IMR-90 (cell line): ENCODE measurements at regions not wholly inside any gene's neighbourhood (a gene's known extent, or its start where the extent isn't known, plus 50 kb on each side); places are given as distances from the start of the nearest gene placed in this dataset.

Experiments
- ATAC-seq: fragments of 200-7000 bp; cut with Tn5 transposase; 2 replicates; pipeline ENCODE4 v1.9.1; 2020; ENCODE audit warnings: low read depth, mild to moderate bottlenecking, moderate library complexity
- BruUV-seq: library from RNA; stranded (reverse); fragments of 400-500 nt; replicated peaks from 2 replicates; lab custom pipeline; 2021; lab: Mats Ljungman, UMichigan
- CTCF ChIA-PET: fragments of 300-600 bp; formaldehyde crosslinking; extraction: SDS; loops from one replicate; lab custom pipeline; 2021; ENCODE audit warnings: antibody characterized with exemption; lab: Yijun Ruan, JAX
- POLR2A ChIA-PET: fragments of 300-600 bp; sonication (Branson Sonifier 250); formaldehyde crosslinking; loops from one replicate; lab custom pipeline; 2022; ENCODE audit warnings: antibody characterized with exemption; ENCODE audit not compliant: unreplicated experiment; lab: Charles Lee
- DNase-seq: peaks from one replicate; pipeline ENCODE4 v3.0.0; 2013
- H2AFZ ChIP-seq: replicated peaks from 2 replicates; pipeline ENCODE3; 2013; ENCODE audit warnings: low read length, mild to moderate bottlenecking; ENCODE audit not compliant: poor library complexity
- H2AK5ac ChIP-seq: 2 replicates; pipeline ENCODE4 v1.6.1; 2013; ENCODE audit warnings: low read depth, low read length, inconsistent platforms
- H2AK9ac ChIP-seq: replicated peaks from 2 replicates; pipeline ENCODE3; 2013; ENCODE audit warnings: mild to moderate bottlenecking, low read depth, low read length, moderate library complexity; ENCODE audit not compliant: poor library complexity
- H2BK120ac ChIP-seq: 2 replicates; pipeline ENCODE4 v1.6.1; 2013; ENCODE audit warnings: low read depth, low read length, inconsistent platforms
- H2BK15ac ChIP-seq: 3 replicates; pipeline ENCODE4 v1.6.1; 2013; ENCODE audit warnings: low read depth, low read length, inconsistent platforms
- H2BK20ac ChIP-seq: 2 replicates; pipeline ENCODE4 v1.6.1; 2013; ENCODE audit warnings: low read depth, mild to moderate bottlenecking, inconsistent platforms, low read length, moderate library complexity
- H2BK5ac ChIP-seq: 2 replicates; pipeline ENCODE4 v1.6.1; 2013; ENCODE audit warnings: mild to moderate bottlenecking, low read depth, low read length, inconsistent platforms; ENCODE audit not compliant: poor library complexity, severe bottlenecking
- H3K14ac ChIP-seq: replicated peaks from 2 replicates; pipeline ENCODE4 v1.6.1; 2013; ENCODE audit warnings: low read depth, low read length, inconsistent platforms
- H3K18ac ChIP-seq: 2 replicates; pipeline ENCODE4 v1.6.1; 2013; ENCODE audit warnings: low read depth, low read length, control low read depth
- H3K23ac ChIP-seq: 2 replicates; pipeline ENCODE4 v1.6.1; 2013; ENCODE audit warnings: low read depth, low read length, inconsistent platforms
- H3K27ac ChIP-seq: 2 replicates; pipeline ENCODE4 v1.5.1; 2013; ENCODE audit warnings: mild to moderate bottlenecking, control low read depth, low read length; ENCODE audit not compliant: insufficient read depth
- H3K27me3 ChIP-seq: 2 replicates; pipeline ENCODE4 v1.6.1; 2013; ENCODE audit warnings: low read length; ENCODE audit not compliant: control insufficient read depth, insufficient read depth
- H3K36me3 ChIP-seq: 2 replicates; pipeline ENCODE4 v1.6.1; 2013; ENCODE audit warnings: low read length, mixed read lengths; ENCODE audit not compliant: control insufficient read depth, insufficient read depth
- H3K4ac ChIP-seq: 2 replicates; pipeline ENCODE4 v1.6.1; 2013; ENCODE audit warnings: low read depth, low read length, inconsistent platforms
- H3K4me1 ChIP-seq: 2 replicates; pipeline ENCODE4 v1.6.1; 2013; ENCODE audit warnings: low read length, mixed read lengths; ENCODE audit not compliant: control insufficient read depth, insufficient read depth
- H3K4me2 ChIP-seq: 2 replicates; pipeline ENCODE4 v1.6.1; 2013; ENCODE audit warnings: low read depth, mild to moderate bottlenecking, control low read depth, low read length, moderate library complexity
- H3K4me3 ChIP-seq: 2 replicates; pipeline ENCODE4 v1.5.1; 2013; ENCODE audit warnings: low read depth, mild to moderate bottlenecking, control low read depth, low read length, moderate library complexity; ENCODE audit not compliant: insufficient read depth
- H3K56ac ChIP-seq: 2 replicates; pipeline ENCODE4 v1.6.1; 2013; ENCODE audit warnings: low read length, inconsistent platforms; ENCODE audit not compliant: insufficient read depth; ENCODE audit errors: extremely low read depth
- H3K79me1 ChIP-seq, 2 experiments: 2 replicates each; pipeline ENCODE4 v1.6.1; 2013; ENCODE audit warnings: low read length in 2 of 2, inconsistent platforms in 1 of 2, low read depth in 1 of 2
- H3K9ac ChIP-seq: 2 replicates; pipeline ENCODE4 v1.6.1; 2013; ENCODE audit warnings: low read depth, low read length, control low read depth
- H3K9me1 ChIP-seq: 2 replicates; pipeline ENCODE4 v1.6.1; 2013; ENCODE audit warnings: low read length, inconsistent platforms; ENCODE audit not compliant: insufficient read depth
- H3K9me3 ChIP-seq: 2 replicates; pipeline ENCODE4 v1.6.1; 2013; ENCODE audit warnings: low read length; ENCODE audit not compliant: control insufficient read depth, insufficient read depth
- H4K20me1 ChIP-seq: 2 replicates; pipeline ENCODE4 v1.6.1; 2013; ENCODE audit warnings: low read length, inconsistent platforms; ENCODE audit not compliant: insufficient read depth
- H4K5ac ChIP-seq: 2 replicates; pipeline ENCODE4 v1.6.1; 2013; ENCODE audit warnings: mild to moderate bottlenecking, low read depth, low read length, control low read depth
- H4K8ac ChIP-seq, 2 experiments: 2 replicates each; pipeline ENCODE4 v1.6.1; 2013; ENCODE audit warnings: low read depth in 2 of 2, low read length in 2 of 2, control low read depth in 1 of 2, inconsistent platforms in 1 of 2
- H4K91ac ChIP-seq: 2 replicates; pipeline ENCODE4 v1.6.1; 2013; ENCODE audit warnings: low read depth, low read length, inconsistent platforms; ENCODE audit not compliant: insufficient read depth
- CEBPB ChIP-seq: IDR thresholded peaks from 2 replicates; pipeline ENCODE4 v1.6.1; 2012; ENCODE audit warnings: low read depth, low read length, improper control_type of control experiment
- CHD1 ChIP-seq: IDR thresholded peaks from 2 replicates; pipeline ENCODE4 v1.6.1; 2012; ENCODE audit warnings: low read depth, low read length, improper control_type of control experiment
- ELK1 ChIP-seq: fragments of 150-350 bp; IDR thresholded peaks from 2 replicates; pipeline ENCODE4 v1.6.1; 2016; ENCODE audit warnings: low read depth, mild to moderate bottlenecking, low read length, moderate library complexity, borderline replicate concordance
- FOS ChIP-seq: fragments of 150-350 bp; IDR thresholded peaks from 2 replicates; pipeline ENCODE4 v1.6.1; 2016; ENCODE audit warnings: low read depth, low read length
- MAFK ChIP-seq: IDR thresholded peaks from 2 replicates; pipeline ENCODE4 v1.6.1; 2012; ENCODE audit warnings: low read depth, low read length, improper control_type of control experiment
- MAZ ChIP-seq: IDR thresholded peaks from 2 replicates; pipeline ENCODE4 v1.6.1; 2012; ENCODE audit warnings: low read depth, mild to moderate bottlenecking, low read length, improper control_type of control experiment, moderate library complexity, borderline replicate concordance
- MXI1 ChIP-seq: IDR thresholded peaks from 2 replicates; pipeline ENCODE4 v1.6.1; 2012; ENCODE audit warnings: low read depth, mild to moderate bottlenecking, low read length, moderate library complexity, borderline replicate concordance
- NFE2L2 ChIP-seq: fragments of 150-350 bp; IDR thresholded peaks from 2 replicates; pipeline ENCODE4 v1.6.1; 2016; ENCODE audit warnings: low read depth, mild to moderate bottlenecking, low read length
- POLR2A ChIP-seq: IDR thresholded peaks from 2 replicates; pipeline ENCODE4 v1.6.1; 2012; ENCODE audit warnings: mild to moderate bottlenecking, low read depth, low read length
- RAD21 ChIP-seq: IDR thresholded peaks from 2 replicates; pipeline ENCODE4 v1.6.1; 2012; ENCODE audit warnings: low read length, improper control_type of control experiment
- RCOR1 ChIP-seq: IDR thresholded peaks from 2 replicates; pipeline ENCODE4 v1.6.1; 2012; ENCODE audit warnings: mild to moderate bottlenecking, low read length, improper control_type of control experiment; ENCODE audit not compliant: insufficient replicate concordance
- RFX5 ChIP-seq: IDR thresholded peaks from 2 replicates; pipeline ENCODE4 v1.8.0; 2012; ENCODE audit warnings: low read depth, mild to moderate bottlenecking, low read length, moderate library complexity
- SMC3 ChIP-seq: fragments of 150-350 bp; IDR thresholded peaks from 2 replicates; pipeline ENCODE4 v1.6.1; 2016; ENCODE audit warnings: low read depth, mild to moderate bottlenecking, antibody characterized with exemption, low read length, moderate library complexity
- USF2 ChIP-seq: fragments of 150-350 bp; IDR thresholded peaks from 2 replicates; pipeline ENCODE4 v1.6.1; 2017; ENCODE audit warnings: mild to moderate bottlenecking, antibody characterized with exemption, low read length, low read depth
- WGBS, 2 experiments: methylation state at CpG; one replicate each; pipeline versions ENCODE4 v1.1.5 to v1.1.7; 2013; ENCODE audit warnings: missing lambda C conversion rate in 2 of 2; ENCODE audit not compliant: insufficient read length in 1 of 2; ENCODE audit errors: extremely low coverage in 2 of 2; 5-methylcytosine and 5-hydroxymethylcytosine counted together
- dilution Hi-C: fragments of 300-500 bp; cut with HindIII; formaldehyde crosslinking; loops from one replicate; pipeline ENCODE4 v1.14.3; 2018; ENCODE audit warnings: low sequenced_read_pairs; ENCODE audit not compliant: unreplicated experiment
- in situ Hi-C: fragments of 300-500 bp; cut with MboI; formaldehyde crosslinking; loops from 3 replicates; pipeline ENCODE4 v1.14.3; 2019; ENCODE audit warnings: low sequenced_read_pairs, inconsistent platforms, mixed read lengths
- intact Hi-C: fragments of 100-400 bp; cut with micrococcal nuclease; formaldehyde crosslinking; loops from 2 replicates; pipeline ENCODE4 v1.10.0; 2022

GRCh38 chr11:44407211-44407996 lies 97.5 kb upstream of the ALX4 start:
- Histone ChIP-seq H3K4ac (no peak overlapping the region), H3K14ac (no peak overlapping the region), H3K27ac (no peak overlapping the region), H3K18ac (no peak overlapping the region), H3K4me2 (no peak overlapping the region), H4K8ac (no peak overlapping the region), H4K20me1 (no peaks in the 10 kb centered on the region), H3K4me3 (no peak overlapping the region), H4K91ac (no peak overlapping the region), H2BK120ac (no peak overlapping the region), H3K9me3 (no peaks in the 10 kb centered on the region; the same call in 1 of the 2 replicates), H3K79me1 (no peaks in the 10 kb centered on the region), H2AFZ (no peak overlapping the region), H3K9me1 (no peaks in the 10 kb centered on the region), H3K23ac (no peak overlapping the region), H3K36me3 (no peaks in the 10 kb centered on the region), H2BK15ac (no peak overlapping the region), H3K27me3 (peaks cover 12% of the 10 kb centered on the region), H4K5ac (no peak overlapping the region), H2BK5ac (no peak overlapping the region), H3K4me1 (no peaks in the 10 kb centered on the region), H2AK5ac (no peak overlapping the region), H3K9ac (no peak overlapping the region), H2AK9ac (no peak overlapping the region), H2BK20ac (no peak overlapping the region), H3K56ac (no peak overlapping the region)
- BruUV-seq: no TSS peak
- ATAC-seq (no peak), DNase-seq (no peak)
- intact Hi-C loops: no loop called here
- dilution Hi-C loops: no loop called here
- CTCF ChIA-PET: no interaction called here
- in situ Hi-C loops: no loop called here
- TF ChIP-seq RFX5: no peak
- no peak for TF ChIP-seq MAZ
- TF ChIP-seq MXI1: no peak
- TF ChIP-seq ELK1: no peak
- no peak for TF ChIP-seq NFE2L2
- no peak for TF ChIP-seq USF2
- no peak for TF ChIP-seq CEBPB
- no peak for TF ChIP-seq RCOR1
- TF ChIP-seq SMC3: no peak
- TF ChIP-seq CHD1: no peak
- TF ChIP-seq RAD21: no peak
- no peak for TF ChIP-seq FOS
- TF ChIP-seq POLR2A: no peak
- TF ChIP-seq MAFK: no peak
- 54% methylated on average over 5 of the region's 7 CpGs; no CpG with 5 or more reads in 1 of the 2 experiments for WGBS, 2 experiments
- POLR2A ChIA-PET: no interaction called here
